H1 (cell line): ENCODE measurements at regions not wholly inside any gene's neighbourhood (a gene's known extent, or its start where the extent isn't known, plus 50 kb on each side); places are given as distances from the start of the nearest gene placed in this dataset.

Experiments
- BACH1 ChIP-seq: IDR thresholded peaks from 2 replicates; pipeline ENCODE4 v1.6.1; 2012; ENCODE audit warnings: low read length, improper control_type of control experiment
- CTCF ChIP-seq, 3 experiments: IDR thresholded peaks; 1 replicate in 2 of 3; 2 replicates in 1 of 3; pipeline versions ENCODE4 v1.5.1 to v1.6.1; 2011; ENCODE audit warnings: low read length in 3 of 3, mild to moderate bottlenecking in 3 of 3, inconsistent platforms in 2 of 3, low read depth in 1 of 3, moderate library complexity in 1 of 3; ENCODE audit not compliant: insufficient read depth in 1 of 3; ENCODE audit errors: control extremely low read depth in 1 of 3
- E2F6 ChIP-seq: IDR thresholded peaks from 2 replicates; pipeline ENCODE4 v1.6.1; 2012; ENCODE audit warnings: inconsistent platforms
- EP300 ChIP-seq, 2 experiments: IDR thresholded peaks; 1 replicate in 1 of 2; 2 replicates in 1 of 2; pipeline ENCODE4 v1.6.1; 2011 to 2012; ENCODE audit warnings: low read depth in 2 of 2, low read length in 2 of 2, mild to moderate bottlenecking in 2 of 2, borderline replicate concordance in 1 of 2, inconsistent platforms in 1 of 2, moderate library complexity in 1 of 2
- EZH2 ChIP-seq: fragments of 200-600 bp; sonication (generic); IDR thresholded peaks from 2 replicates; pipeline ENCODE4 v1.7.1; 2012; ENCODE audit warnings: low read depth, mild to moderate bottlenecking, moderate library complexity, low read length, inconsistent platforms; ENCODE audit not compliant: severe bottlenecking
- JUN ChIP-seq: IDR thresholded peaks from 2 replicates; pipeline ENCODE4 v1.6.1; 2011; ENCODE audit warnings: low read depth, mild to moderate bottlenecking, improper control_type of control experiment, low read length
- MAFK ChIP-seq: IDR thresholded peaks from 2 replicates; pipeline ENCODE4 v1.6.1; 2012; ENCODE audit warnings: low read depth, mild to moderate bottlenecking, improper control_type of control experiment, low read length
- RNF2 ChIP-seq: fragments of 200-900, 300-1000 bp; sonication (generic); IDR thresholded peaks from 2 replicates; pipeline ENCODE4 v1.7.1; 2016; ENCODE audit warnings: borderline replicate concordance, low read depth, mild to moderate bottlenecking, antibody characterized with exemption, low read length; ENCODE audit not compliant: poor library complexity, severe bottlenecking; ENCODE audit errors: missing control alignments

GRCh38 chr11:115716601-115717529, 212.7 kb upstream of the CADM1 start (continued):
- TF ChIP-seq CTCF (IDR thresholded peaks at IDR 0.05; ENCODE audit: control extremely low read depth in 1 of 3, insufficient read depth in 1 of 3, low read depth in 1 of 3, low read length in 3 of 3): no peak
- no peak for TF ChIP-seq MAFK
- no peak for TF ChIP-seq EZH2
- TF ChIP-seq EP300 (IDR thresholded peaks at IDR 0.05; ENCODE audit: borderline replicate concordance in 1 of 2, low read depth in 2 of 2, low read length in 2 of 2): no peak
- no peak for TF ChIP-seq JUN
- no peak for TF ChIP-seq E2F6
- no peak for TF ChIP-seq BACH1
- TF ChIP-seq RNF2: no peak
